K562 (cell line): ENCODE measurements at regions not wholly inside any gene's neighbourhood (a gene's known extent, or its start where the extent isn't known, plus 50 kb on each side); places are given as distances from the start of the nearest gene placed in this dataset.

ENCODE experiments used
- CBFA2T2 ChIP-seq: fragments of 450-650 bp; conservative IDR thresholded peaks from 2 replicates; pipeline ENCODE4 v1.6.1; 2017; ENCODE audit warnings: mild to moderate bottlenecking
- CBX3 ChIP-seq, 2 experiments: IDR thresholded peaks; 1 replicate in 1 of 2; 2 replicates in 1 of 2; pipeline ENCODE4 v1.6.1; 2012; ENCODE audit warnings: inconsistent platforms in 2 of 2, low read length in 2 of 2, borderline replicate concordance in 1 of 2, control low read depth in 1 of 2
- CREBBP ChIP-seq: IDR thresholded peaks from one replicate; pipeline ENCODE4 v1.6.1; 2012; ENCODE audit warnings: low read depth, mild to moderate bottlenecking, control low read depth, inconsistent platforms, low read length
- ELK1 ChIP-seq: sonication (generic); formaldehyde crosslinking; IDR thresholded peaks from 2 replicates; pipeline ENCODE4 v1.8.1; 2022; ENCODE audit warnings: missing genetic modification reagents
- ETS1 ChIP-seq: conservative IDR thresholded peaks from 2 replicates; pipeline ENCODE4 v1.6.1; 2011; ENCODE audit warnings: low read depth, mild to moderate bottlenecking, low read length; ENCODE audit not compliant: control insufficient read depth
- ILK ChIP-seq: fragments of 450-650 bp; IDR thresholded peaks from 2 replicates; pipeline ENCODE4 v1.6.1; 2016; ENCODE audit warnings: missing genetic modification characterization, low read depth, mild to moderate bottlenecking, missing compliant biosample characterization, moderate library complexity, borderline replicate concordance
- MITF ChIP-seq: IDR thresholded peaks from 2 replicates; pipeline ENCODE4 v1.6.1; 2014; ENCODE audit warnings: antibody characterized with exemption
- PATZ1 ChIP-seq: fragments of 250-450 bp; sonication (Bioruptor Pico); IDR thresholded peaks from 2 replicates; pipeline ENCODE4 v1.5.0; 2020; ENCODE audit warnings: mild to moderate bottlenecking, borderline replicate concordance
- RBM39 ChIP-seq: fragments of 200-400 bp; formaldehyde crosslinking; optimal IDR thresholded peaks from 2 replicates; pipeline ENCODE3; 2018; ENCODE audit warnings: low read depth, low read length
- SFPQ ChIP-seq: fragments of 200-400 bp; formaldehyde crosslinking; IDR thresholded peaks from 2 replicates; pipeline ENCODE4 v1.6.1; 2017; ENCODE audit warnings: mild to moderate bottlenecking, low read depth, low read length, moderate library complexity
- SRSF1 ChIP-seq: fragments of 200-400 bp; formaldehyde crosslinking; IDR thresholded peaks from 2 replicates; pipeline ENCODE4 v1.6.1; 2017; ENCODE audit warnings: mild to moderate bottlenecking, low read depth, low read length, moderate library complexity
- USF2 ChIP-seq: sonication (generic); formaldehyde crosslinking; IDR thresholded peaks from 2 replicates; pipeline ENCODE4 v1.5.0; 2020; ENCODE audit warnings: missing genetic modification reagents
- ZNF263 ChIP-seq: sonication (generic); formaldehyde crosslinking; IDR thresholded peaks from 2 replicates; pipeline ENCODE4 v1.8.0; 2022; ENCODE audit warnings: mild to moderate bottlenecking, missing genetic modification reagents, borderline replicate concordance
- ZNF324 ChIP-seq: fragments of 250-450 bp; sonication (Bioruptor Pico); IDR thresholded peaks from 2 replicates; pipeline ENCODE4 v1.4.0; 2020; ENCODE audit warnings: mild to moderate bottlenecking
- ZNF449 ChIP-seq: fragments of 250-450 bp; sonication (Bioruptor Pico); IDR thresholded peaks from 2 replicates; pipeline ENCODE4 v1.8.0; 2022; ENCODE audit warnings: moderate library complexity, mild to moderate bottlenecking, inconsistent platforms
- ZNF584 ChIP-seq: fragments of 200-800 bp; sonication (Bioruptor generic); IDR thresholded peaks from 2 replicates; pipeline ENCODE4 v1.6.1; 2016; ENCODE audit warnings: low read depth, mild to moderate bottlenecking, missing genetic modification characterization, missing compliant biosample characterization

GRCh38 chr16:85346404-85347212 lies 234.3 kb upstream of the CIBAR2 start (continued):
- TF ChIP-seq CBFA2T2 (peak; percentile 63), RBM39 (no peak), SFPQ (no peak), ZNF324 (CRISPR knock-in tag) (no peak), ZNF263 (CRISPR knock-in tag) (no peak), ZNF449 (CRISPR knock-in tag) (no peak), MITF (no peak), CREBBP (no peak), ETS1 (no peak), CBX3 (IDR thresholded peaks at IDR 0.05; ENCODE audit: borderline replicate concordance in 1 of 2, low read length in 2 of 2) (peak in 1 of 2 experiments; percentile 54; a peak in 1 of 3 replicates), ZNF584 (CRISPR knock-in tag) (no peak), USF2 (CRISPR knock-in tag) (peak; percentile 61), ILK (tag) (no peak), ELK1 (no peak), SRSF1 (no peak), PATZ1 (no peak)
